ENCODE measurements at regions not wholly inside any gene's neighbourhood (a gene's known extent, or its start where the extent isn't known, plus 50 kb on each side); places are given as distances from the start of the nearest gene placed in this dataset.

DNA sequence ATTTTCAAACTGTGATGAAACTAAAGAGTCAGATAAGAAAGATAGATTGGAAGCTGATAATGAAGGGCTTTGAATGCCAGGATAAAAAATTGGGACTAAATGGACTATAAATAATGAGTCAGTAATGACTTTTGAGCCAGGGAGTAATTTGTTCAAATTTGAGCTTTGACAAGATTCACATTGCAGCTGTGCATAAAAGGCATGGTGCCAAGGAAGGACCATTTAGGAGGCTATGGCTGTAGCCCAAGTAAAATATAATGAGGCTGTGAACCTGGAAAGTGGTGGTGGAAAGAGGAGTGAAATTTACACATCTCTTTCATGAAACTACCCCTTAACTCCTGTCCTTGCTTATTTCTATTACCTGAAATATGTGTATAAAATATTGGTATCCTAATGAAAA is 218.5 kb downstream of the SLC6A15 start:
- TF ChIP-seq, protein P1, sequence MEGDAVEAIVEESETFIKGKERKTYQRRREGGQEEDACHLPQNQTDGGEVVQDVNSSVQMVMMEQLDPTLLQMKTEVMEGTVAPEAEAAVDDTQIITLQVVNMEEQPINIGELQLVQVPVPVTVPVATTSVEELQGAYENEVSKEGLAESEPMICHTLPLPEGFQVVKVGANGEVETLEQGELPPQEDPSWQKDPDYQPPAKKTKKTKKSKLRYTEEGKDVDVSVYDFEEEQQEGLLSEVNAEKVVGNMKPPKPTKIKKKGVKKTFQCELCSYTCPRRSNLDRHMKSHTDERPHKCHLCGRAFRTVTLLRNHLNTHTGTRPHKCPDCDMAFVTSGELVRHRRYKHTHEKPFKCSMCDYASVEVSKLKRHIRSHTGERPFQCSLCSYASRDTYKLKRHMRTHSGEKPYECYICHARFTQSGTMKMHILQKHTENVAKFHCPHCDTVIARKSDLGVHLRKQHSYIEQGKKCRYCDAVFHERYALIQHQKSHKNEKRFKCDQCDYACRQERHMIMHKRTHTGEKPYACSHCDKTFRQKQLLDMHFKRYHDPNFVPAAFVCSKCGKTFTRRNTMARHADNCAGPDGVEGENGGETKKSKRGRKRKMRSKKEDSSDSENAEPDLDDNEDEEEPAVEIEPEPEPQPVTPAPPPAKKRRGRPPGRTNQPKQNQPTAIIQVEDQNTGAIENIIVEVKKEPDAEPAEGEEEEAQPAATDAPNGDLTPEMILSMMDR (IDR thresholded peaks at IDR 0.05) = no peak
- TF ChIP-seq POLR2A (IDR thresholded peaks at IDR 0.05) (no peak), POLR2AphosphoS5 (IDR thresholded peaks at IDR 0.05) (no peak), EP300 (IDR thresholded peaks at IDR 0.05) (no peak)

All from upper lobe of left lung (tissue), 4 donors.